DMS 273 treated with DMSO at 0.1 percent for 48 hours (cell line): ENCODE measurements at regions not wholly inside any gene's neighbourhood (a gene's known extent, or its start where the extent isn't known, plus 50 kb on each side); places are given as distances from the start of the nearest gene placed in this dataset.
"Not testable (repeated sequence)": the region's sequence is repeated elsewhere in the genome, so short reads cannot be mapped to it uniquely, and the experiment has no call there.

Experiments used
- DNase-seq: peaks from one replicate; lab custom pipeline; 2025; lab: John Stamatoyannopoulos, UW

GRCh38 chr6:144922120-144922722, 637.1 kb downstream of the UTRN start:
- no peak for DNase-seq

- DNase-seq: not testable (repeated sequence)
These were observed 637.8 kb downstream of the UTRN start for GRCh38 chr6:144922771-144923490.

- not testable (repeated sequence) for DNase-seq
These were observed 638.3 kb downstream of the UTRN start for GRCh38 chr6:144923491-144923787.

- no peak for DNase-seq
These were observed 643.7 kb downstream of the UTRN start for GRCh38 chr6:144928847-144929246.

DNA sequence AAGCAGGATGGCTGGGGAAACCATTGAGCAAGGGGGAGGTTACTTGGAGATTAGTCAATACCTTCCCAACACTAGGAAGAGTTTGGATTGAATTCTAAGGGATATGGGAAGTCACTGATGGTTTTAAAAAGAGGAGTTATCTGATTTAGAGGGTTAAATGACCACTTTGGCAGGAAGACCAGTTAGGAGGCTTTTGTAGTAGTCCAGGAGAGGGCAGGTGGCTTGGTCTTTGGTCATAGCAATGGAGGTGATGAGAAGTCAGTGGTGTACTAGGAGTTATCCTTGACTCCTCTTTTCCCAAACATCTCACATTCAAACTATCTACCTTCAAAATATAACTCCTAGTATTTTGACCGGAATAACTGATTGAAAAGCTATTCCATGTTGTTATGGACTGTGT, 644.1 kb downstream of the UTRN start:
- DNase-seq: no peak

GRCh38 chr6:144931172-144932035, 646.3 kb downstream of the UTRN start:
- DNase-seq: no peak

- DNase-seq: no peak
These were observed 647.5 kb downstream of the UTRN start for GRCh38 chr6:144932621-144933020.

DNA sequence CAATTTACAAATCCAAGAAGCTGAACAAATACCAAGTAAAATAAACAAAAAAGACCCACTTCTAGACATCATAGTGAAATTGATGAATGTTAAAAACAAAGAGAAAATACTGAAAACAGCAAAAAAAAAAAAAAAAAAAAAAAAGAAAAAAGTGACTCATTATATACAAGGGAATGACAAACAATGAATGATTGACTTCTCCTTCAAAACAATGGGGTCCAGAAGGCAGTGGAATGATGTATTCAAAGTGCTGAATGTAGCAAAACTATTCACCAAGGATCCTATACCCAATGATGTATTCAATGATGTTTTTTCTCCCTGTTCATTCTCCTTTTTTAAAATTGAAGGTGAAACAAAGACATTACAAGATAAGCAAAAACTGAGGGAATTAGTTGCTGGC, 650.0 kb downstream of the UTRN start:
- no peak for DNase-seq

- no peak for DNase-seq
These were observed 650.5 kb downstream of the UTRN start for GRCh38 chr6:144935661-144936060.

DNA sequence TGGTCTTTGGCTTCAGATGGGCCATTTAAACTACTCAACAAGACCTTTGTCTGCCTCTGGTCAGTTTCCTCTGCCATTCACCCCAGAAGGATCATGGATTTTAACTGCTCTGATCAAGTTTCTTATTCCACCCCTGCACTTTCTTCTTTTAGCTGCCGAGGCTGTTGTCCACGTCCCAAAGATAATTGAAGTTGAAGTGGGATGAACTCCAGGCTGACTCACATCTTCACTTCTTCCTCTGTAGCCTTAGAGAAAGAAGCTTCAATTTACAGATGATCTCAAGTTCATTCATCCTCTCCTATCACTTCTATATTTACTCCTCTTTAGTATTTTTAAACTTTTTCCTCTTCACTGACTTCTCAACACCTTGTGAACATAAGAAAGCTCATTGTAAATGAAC, 651.6 kb downstream of the UTRN start:
- no peak for DNase-seq

DNA sequence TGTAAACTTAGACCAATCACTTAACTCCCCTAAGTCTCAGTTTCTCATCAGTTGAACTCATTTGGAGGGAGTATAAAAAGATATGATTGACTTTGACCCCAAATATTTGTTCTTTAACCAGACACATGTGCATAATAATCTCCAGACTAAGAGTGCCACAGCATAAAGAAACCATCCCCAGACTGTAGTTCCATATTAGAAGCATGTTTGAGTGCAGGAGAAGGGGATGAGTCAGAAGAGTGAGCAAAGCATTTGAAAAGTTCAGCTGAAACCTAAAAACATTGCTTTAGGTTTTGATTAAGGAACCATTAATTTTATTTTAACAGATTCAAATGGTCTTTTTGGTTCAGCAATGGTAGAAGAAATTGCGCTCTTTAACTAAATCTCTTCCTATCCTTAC, 654.8 kb downstream of the UTRN start:
- DNase-seq: no peak

- DNase-seq: no peak
These were observed 659.0 kb downstream of the UTRN start for GRCh38 chr6:144944106-144944505.

DNA sequence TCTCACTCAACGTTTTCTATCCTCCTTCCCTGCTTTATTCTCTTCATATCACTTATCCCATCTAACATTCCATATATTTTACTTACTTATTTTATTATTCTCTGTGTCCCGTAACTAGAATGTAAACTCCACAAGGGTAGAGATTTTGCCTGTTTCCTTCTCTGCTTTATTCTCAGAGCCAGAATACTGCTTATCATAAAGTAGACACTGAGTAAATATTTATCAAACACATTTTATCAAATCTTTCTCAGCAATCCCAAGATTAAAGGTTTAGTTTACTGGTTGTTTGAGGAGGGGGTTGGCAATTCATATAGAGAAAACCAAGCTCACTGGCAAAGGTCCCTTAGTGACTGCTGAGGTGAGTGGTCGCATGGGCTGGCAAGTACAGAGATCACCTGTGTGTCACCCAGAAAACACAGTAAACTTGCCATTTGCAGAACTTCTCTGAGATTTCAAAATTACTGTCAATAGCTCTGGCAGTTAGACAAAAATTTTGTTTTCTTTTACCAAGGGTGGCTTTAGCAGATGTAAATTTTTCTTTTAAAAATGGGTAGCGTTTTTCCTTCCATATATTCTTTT, 662.4 kb downstream of the UTRN start:
- no peak for DNase-seq

- no peak for DNase-seq
These were observed 666.7 kb downstream of the UTRN start for GRCh38 chr6:144951730-144952437.

DNA sequence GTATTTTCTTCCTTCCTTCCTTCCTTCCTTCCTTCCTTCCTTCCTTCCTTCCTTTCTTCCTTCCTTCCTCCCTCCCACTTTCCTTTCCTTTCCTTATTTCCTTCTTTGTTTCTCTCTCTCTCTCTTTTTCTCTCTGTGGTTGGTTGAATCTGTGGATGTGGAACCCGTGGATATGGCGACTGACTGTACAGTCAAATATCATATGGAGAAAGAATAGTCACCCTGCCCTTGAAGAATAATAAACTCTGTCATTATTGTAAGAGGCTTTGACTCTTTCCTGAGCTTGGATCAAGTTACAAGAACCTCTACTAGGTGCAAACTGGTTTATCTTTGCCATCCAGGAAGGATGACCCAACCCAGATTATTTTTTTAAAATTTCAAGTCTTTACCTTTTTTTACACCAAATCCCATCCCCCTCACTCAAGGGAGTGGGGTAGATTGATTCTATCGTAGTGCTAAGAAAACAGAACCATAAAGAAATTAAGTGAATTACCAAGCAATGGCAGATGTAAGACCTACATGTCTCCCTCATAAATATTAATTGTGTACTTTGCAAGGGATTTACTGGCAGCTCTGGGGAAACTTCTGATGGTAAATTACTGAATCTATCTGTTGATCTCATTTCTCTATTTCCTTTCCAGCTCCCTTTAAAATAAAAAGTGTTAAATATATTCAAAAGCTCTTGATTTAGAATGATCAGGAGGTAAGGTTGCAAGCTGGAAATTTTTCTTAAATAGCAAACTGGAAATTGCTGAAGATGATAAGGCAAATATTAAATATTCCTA, 667.5 kb downstream of the UTRN start:
- no peak for DNase-seq

DNA sequence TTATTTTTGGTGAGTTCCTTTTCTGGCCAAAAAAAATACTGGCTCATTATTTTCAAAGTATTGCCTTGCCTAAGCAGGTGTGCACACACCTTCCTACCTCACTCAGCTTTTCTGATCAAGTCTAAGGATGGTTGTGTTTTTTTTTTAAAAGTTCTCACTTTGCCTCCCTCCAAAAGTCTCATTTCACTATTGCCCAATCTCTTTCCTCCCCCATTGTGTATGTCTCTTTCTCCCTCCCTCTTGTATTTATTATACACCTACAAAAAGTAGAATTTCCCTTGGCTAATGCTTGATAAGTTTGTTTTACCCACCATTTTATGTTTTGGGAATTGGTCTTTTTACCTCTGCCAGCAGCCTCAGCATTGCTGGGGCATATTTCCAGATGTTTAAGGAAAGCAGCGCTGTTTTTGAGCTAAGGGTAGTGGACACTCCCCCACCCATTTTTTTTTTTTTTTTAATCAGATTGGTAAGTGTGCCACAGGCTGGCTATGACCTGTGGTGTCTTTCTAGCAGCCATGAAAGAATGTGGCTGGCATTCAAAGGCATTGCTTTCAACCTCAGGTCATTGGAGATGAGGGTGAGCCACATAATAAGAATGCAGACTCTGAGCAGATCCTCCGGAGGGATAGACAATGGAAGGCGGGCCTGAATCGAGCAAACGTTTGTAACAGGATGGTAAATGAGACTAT, 668.6 kb downstream of the UTRN start:
- DNase-seq: no peak

DNA sequence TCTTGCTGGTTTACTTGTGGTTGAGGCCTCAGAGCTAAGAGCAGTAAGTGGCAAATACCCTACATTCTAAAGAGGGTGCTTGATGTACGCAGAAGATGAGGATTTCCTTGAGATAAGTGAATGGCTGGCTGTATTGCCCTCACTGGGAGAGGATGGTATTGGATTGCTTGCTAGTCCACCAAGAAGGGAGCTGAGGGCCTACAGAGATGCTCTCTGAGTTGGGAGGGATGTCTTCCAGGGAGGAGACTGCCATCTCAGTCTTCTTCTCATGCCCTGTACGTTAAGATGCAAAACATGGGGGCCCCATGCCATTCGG, 669.1 kb downstream of the UTRN start:
- no peak for DNase-seq

GRCh38 chr6:144955392-144955791, 670.3 kb downstream of the UTRN start:
- no peak for DNase-seq

GRCh38 chr6:144955859-144956258, 670.7 kb downstream of the UTRN start:
- no peak for DNase-seq

DNA sequence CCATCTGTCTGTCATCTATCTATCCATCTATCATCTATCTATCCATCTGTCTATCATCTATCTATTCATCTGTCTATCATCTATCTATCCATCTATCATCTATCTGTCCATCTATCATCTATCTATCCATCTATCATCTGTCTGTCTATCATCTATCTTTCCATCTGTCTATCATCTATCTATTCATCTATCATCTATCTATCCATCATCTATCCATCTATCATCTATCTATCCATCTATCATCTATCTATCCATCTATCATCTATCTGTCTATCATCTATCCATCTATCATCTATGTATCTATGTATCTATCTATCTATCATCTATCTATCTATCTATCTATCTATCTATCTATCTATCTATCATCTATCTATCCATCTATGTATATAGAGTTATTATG, 671.6 kb downstream of the UTRN start:
- DNase-seq: not testable (repeated sequence)
